OCI-LY3 (cell line): ENCODE measurements at regions not wholly inside any gene's neighbourhood (a gene's known extent, or its start where the extent isn't known, plus 50 kb on each side); places are given as distances from the start of the nearest gene placed in this dataset.

ENCODE experiments used
- H2AFZ ChIP-seq: fragments of 200-600, 300-600 bp; shearing (Covaris generic); 2 replicates; pipeline ENCODE4 v1.6.0; 2014; ENCODE audit warnings: antibody characterized with exemption, low read depth, low read length
- H3K27ac ChIP-seq: fragments of 200-600, 300-600 bp; sonication (generic); 2 replicates; pipeline ENCODE4 v1.5.1; 2014; ENCODE audit warnings: mild to moderate bottlenecking, low read length, moderate library complexity, mixed read lengths
- H3K27me3 ChIP-seq: fragments of 200-600, 300-600 bp; sonication (generic); 2 replicates; pipeline ENCODE4 v1.6.1; 2014; ENCODE audit warnings: low read depth, low read length, mixed read lengths
- H3K36me3 ChIP-seq: fragments of 200-600, 300-600 bp; sonication (generic); replicated peaks from 2 replicates; pipeline ENCODE3; 2014; ENCODE audit warnings: low read depth, low read length, mixed read lengths
- H3K4me1 ChIP-seq: fragments of 300-600, 200-600 bp; sonication (generic); 2 replicates; pipeline ENCODE4 v1.6.1; 2014; ENCODE audit warnings: low read length, mixed read lengths
- H3K4me2 ChIP-seq: fragments of 200-600, 300-600 bp; sonication (generic); 2 replicates; pipeline ENCODE4 v1.6.1; 2014; ENCODE audit warnings: low read length, mixed read lengths
- H3K4me3 ChIP-seq: fragments of 300-600, 200-600 bp; sonication (generic); 2 replicates; pipeline ENCODE4 v1.5.1; 2014; ENCODE audit warnings: antibody characterized with exemption, mild to moderate bottlenecking, low read length, moderate library complexity
- H3K79me2 ChIP-seq: fragments of 300-600, 200-600 bp; shearing (Covaris generic); 2 replicates; pipeline ENCODE4 v1.6.1; 2014; ENCODE audit warnings: mild to moderate bottlenecking, low read length, mixed read lengths
- H3K9ac ChIP-seq: fragments of 300-600, 200-600 bp; shearing (Covaris generic); 2 replicates; pipeline ENCODE4 v1.6.0; 2014; ENCODE audit warnings: mild to moderate bottlenecking, low read length, moderate library complexity
- H3K9me3 ChIP-seq: fragments of 200-600, 300-600 bp; shearing (Covaris generic); 2 replicates; pipeline ENCODE4 v1.6.1; 2014; ENCODE audit warnings: low read length, mixed read lengths; ENCODE audit not compliant: insufficient read depth
- H4K20me1 ChIP-seq: fragments of 200-600, 300-600 bp; sonication (generic); 2 replicates; pipeline ENCODE4 v1.6.1; 2016; ENCODE audit warnings: low read length, mixed read lengths; ENCODE audit not compliant: insufficient read depth
- CTCF ChIP-seq: fragments of 200-600, 300-600 bp; sonication (generic); IDR thresholded peaks from 2 replicates; pipeline ENCODE4 v1.5.1; 2014; ENCODE audit warnings: antibody characterized with exemption, low read length, low read depth
- EZH2phosphoT487 ChIP-seq: fragments of 200-600 bp; shearing (Covaris generic); IDR thresholded peaks from 2 replicates; pipeline ENCODE4 v1.6.1; 2018; ENCODE audit warnings: antibody characterized with exemption, mixed run types, low read depth

- no peak overlapping the region for H3K4me3 ChIP-seq
- no peaks in the 10 kb centered on the region for H3K27me3 ChIP-seq
- no peak overlapping the region for H3K9ac ChIP-seq
- H4K20me1 ChIP-seq = no peaks in the 10 kb centered on the region
- no peak overlapping the region for H3K27ac ChIP-seq
- H3K9me3 ChIP-seq = no peaks in the 10 kb centered on the region
- H3K4me1 ChIP-seq = peaks cover 12% of the 10 kb centered on the region
- no peaks in the 10 kb centered on the region for H3K36me3 ChIP-seq
- no peak for TF ChIP-seq EZH2phosphoT487
- TF ChIP-seq CTCF = no peak
- no peak overlapping the region for H2AFZ ChIP-seq
- no peaks in the 10 kb centered on the region for H3K79me2 ChIP-seq
- H3K4me2 ChIP-seq = peak overlapping the region; percentile 22
Observed at GRCh38 chr6:100258752-100259151, 206.0 kb downstream of the SIM1 start.

GRCh38 chr6:100257793-100258395 lies 206.8 kb downstream of the SIM1 start:
- no peaks in the 10 kb centered on the region for H3K27me3 ChIP-seq
- peaks cover 12% of the 10 kb centered on the region for H3K4me1 ChIP-seq
- H4K20me1 ChIP-seq = no peaks in the 10 kb centered on the region
- peak overlapping the region; percentile 24; the same call in 1 of the 2 replicates for H3K9ac ChIP-seq
- peak overlapping the region; percentile 64 for H3K4me3 ChIP-seq
- peak overlapping the region; percentile 74 for H3K4me2 ChIP-seq
- H2AFZ ChIP-seq = peak overlapping the region; percentile 77
- H3K9me3 ChIP-seq = no peaks in the 10 kb centered on the region
- no peak overlapping the region for H3K27ac ChIP-seq
- no peaks in the 10 kb centered on the region for H3K36me3 ChIP-seq
- TF ChIP-seq EZH2phosphoT487 = no peak
- peak; percentile 39 for TF ChIP-seq CTCF
- H3K79me2 ChIP-seq = no peaks in the 10 kb centered on the region

- no peak for TF ChIP-seq CTCF
- no peak for TF ChIP-seq EZH2phosphoT487
- Histone ChIP-seq H3K4me3 (no peak overlapping the region), H3K4me2 (no peak overlapping the region), H3K79me2 (no peaks in the 10 kb centered on the region), H3K9ac (no peak overlapping the region), H3K27ac (no peak overlapping the region), H3K9me3 (no peaks in the 10 kb centered on the region), H3K36me3 (no peaks in the 10 kb centered on the region), H3K4me1 (peaks cover 12% of the 10 kb centered on the region), H4K20me1 (no peaks in the 10 kb centered on the region), H3K27me3 (no peaks in the 10 kb centered on the region), H2AFZ (no peak overlapping the region)
Observed at GRCh38 chr6:100255701-100256100, 209.0 kb downstream of the SIM1 start.

GRCh38 chr6:100247123-100247522 lies 217.6 kb downstream of the SIM1 start:
- H3K79me2 ChIP-seq = no peaks in the 10 kb centered on the region
- no peak overlapping the region for H2AFZ ChIP-seq
- no peak overlapping the region for H3K4me3 ChIP-seq
- TF ChIP-seq EZH2phosphoT487 = no peak
- no peak for TF ChIP-seq CTCF
- no peak overlapping the region for H3K4me2 ChIP-seq
- H4K20me1 ChIP-seq = no peaks in the 10 kb centered on the region
- H3K4me1 ChIP-seq = peaks cover 5% of the 10 kb centered on the region
- no peaks in the 10 kb centered on the region for H3K27me3 ChIP-seq
- H3K9me3 ChIP-seq = no peaks in the 10 kb centered on the region
- no peaks in the 10 kb centered on the region for H3K36me3 ChIP-seq
- H3K9ac ChIP-seq = no peak overlapping the region
- H3K27ac ChIP-seq = no peak overlapping the region
